ENCODE measurements at regions not wholly inside any gene's neighbourhood (a gene's known extent, or its start where the extent isn't known, plus 50 kb on each side); places are given as distances from the start of the nearest gene placed in this dataset.

DNA sequence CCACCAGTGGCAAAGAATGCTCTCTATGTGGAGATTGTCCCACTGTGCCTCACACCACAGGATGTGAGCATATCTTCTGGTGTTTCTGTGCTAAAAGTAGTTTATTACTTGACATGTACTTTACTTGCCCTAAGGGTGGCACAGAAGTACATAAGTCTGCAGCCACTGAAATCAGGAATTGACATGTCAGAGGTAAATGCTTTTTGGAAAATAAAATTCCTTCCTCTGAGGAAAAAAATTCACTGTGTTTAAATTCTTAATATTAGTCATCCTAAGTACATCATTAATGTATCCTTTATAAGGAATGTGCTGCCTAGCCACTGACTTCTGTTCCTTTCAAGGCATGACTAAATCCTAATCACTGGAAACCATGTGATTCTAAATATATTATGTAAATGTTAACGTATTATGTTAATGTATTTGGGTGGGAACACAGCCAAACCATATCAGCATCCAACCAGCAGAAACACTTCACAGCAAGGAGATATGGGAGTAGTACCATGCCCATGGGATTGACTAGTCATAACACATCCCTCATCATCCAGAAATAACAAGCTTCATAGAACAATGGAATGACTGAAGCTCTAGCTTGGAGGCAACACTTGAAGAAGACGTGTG lies 239.7 kb upstream of the PPFIA2 start:
- TF ChIP-seq RCOR1 (IDR thresholded peaks at IDR 0.05; ENCODE audit: low read length) (no peak), SIN3A (IDR thresholded peaks at IDR 0.05; ENCODE audit: borderline replicate concordance, low read depth, low read length) (no peak), EZH2phosphoT487 (IDR thresholded peaks at IDR 0.05; ENCODE audit: borderline replicate concordance, low read depth) (no peak), TAF1 (IDR thresholded peaks at IDR 0.05; ENCODE audit: borderline replicate concordance, low read depth, low read length) (no peak), POLR2AphosphoS5 (IDR thresholded peaks at IDR 0.05; ENCODE audit: low read depth, low read length) (no peak), FOSL2 (IDR thresholded peaks at IDR 0.05; ENCODE audit: borderline replicate concordance, low read depth) (no peak), TEAD4 (IDR thresholded peaks at IDR 0.05; ENCODE audit: borderline replicate concordance, insufficient read depth) (no peak)
- TF ChIP-seq, protein P1, sequence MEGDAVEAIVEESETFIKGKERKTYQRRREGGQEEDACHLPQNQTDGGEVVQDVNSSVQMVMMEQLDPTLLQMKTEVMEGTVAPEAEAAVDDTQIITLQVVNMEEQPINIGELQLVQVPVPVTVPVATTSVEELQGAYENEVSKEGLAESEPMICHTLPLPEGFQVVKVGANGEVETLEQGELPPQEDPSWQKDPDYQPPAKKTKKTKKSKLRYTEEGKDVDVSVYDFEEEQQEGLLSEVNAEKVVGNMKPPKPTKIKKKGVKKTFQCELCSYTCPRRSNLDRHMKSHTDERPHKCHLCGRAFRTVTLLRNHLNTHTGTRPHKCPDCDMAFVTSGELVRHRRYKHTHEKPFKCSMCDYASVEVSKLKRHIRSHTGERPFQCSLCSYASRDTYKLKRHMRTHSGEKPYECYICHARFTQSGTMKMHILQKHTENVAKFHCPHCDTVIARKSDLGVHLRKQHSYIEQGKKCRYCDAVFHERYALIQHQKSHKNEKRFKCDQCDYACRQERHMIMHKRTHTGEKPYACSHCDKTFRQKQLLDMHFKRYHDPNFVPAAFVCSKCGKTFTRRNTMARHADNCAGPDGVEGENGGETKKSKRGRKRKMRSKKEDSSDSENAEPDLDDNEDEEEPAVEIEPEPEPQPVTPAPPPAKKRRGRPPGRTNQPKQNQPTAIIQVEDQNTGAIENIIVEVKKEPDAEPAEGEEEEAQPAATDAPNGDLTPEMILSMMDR (IDR thresholded peaks at IDR 0.05): no peak
- TF ChIP-seq, protein P2, sequence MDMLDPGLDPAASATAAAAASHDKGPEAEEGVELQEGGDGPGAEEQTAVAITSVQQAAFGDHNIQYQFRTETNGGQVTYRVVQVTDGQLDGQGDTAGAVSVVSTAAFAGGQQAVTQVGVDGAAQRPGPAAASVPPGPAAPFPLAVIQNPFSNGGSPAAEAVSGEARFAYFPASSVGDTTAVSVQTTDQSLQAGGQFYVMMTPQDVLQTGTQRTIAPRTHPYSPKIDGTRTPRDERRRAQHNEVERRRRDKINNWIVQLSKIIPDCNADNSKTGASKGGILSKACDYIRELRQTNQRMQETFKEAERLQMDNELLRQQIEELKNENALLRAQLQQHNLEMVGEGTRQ (IDR thresholded peaks at IDR 0.05; ENCODE audit: borderline replicate concordance, low read depth, low read length): no peak
- TF ChIP-seq, protein P3, sequence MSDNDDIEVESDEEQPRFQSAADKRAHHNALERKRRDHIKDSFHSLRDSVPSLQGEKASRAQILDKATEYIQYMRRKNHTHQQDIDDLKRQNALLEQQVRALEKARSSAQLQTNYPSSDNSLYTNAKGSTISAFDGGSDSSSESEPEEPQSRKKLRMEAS (IDR thresholded peaks at IDR 0.05; ENCODE audit: low read depth): no peak
